ENCODE measurements at regions not wholly inside any gene's neighbourhood (a gene's known extent, or its start where the extent isn't known, plus 50 kb on each side); places are given as distances from the start of the nearest gene placed in this dataset.

- TF ChIP-seq, protein P1, sequence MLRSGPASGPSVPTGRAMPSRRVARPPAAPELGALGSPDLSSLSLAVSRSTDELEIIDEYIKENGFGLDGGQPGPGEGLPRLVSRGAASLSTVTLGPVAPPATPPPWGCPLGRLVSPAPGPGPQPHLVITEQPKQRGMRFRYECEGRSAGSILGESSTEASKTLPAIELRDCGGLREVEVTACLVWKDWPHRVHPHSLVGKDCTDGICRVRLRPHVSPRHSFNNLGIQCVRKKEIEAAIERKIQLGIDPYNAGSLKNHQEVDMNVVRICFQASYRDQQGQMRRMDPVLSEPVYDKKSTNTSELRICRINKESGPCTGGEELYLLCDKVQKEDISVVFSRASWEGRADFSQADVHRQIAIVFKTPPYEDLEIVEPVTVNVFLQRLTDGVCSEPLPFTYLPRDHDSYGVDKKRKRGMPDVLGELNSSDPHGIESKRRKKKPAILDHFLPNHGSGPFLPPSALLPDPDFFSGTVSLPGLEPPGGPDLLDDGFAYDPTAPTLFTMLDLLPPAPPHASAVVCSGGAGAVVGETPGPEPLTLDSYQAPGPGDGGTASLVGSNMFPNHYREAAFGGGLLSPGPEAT (IDR thresholded peaks at IDR 0.05; ENCODE audit: low read depth) = no peak
- TF ChIP-seq, protein P2, sequence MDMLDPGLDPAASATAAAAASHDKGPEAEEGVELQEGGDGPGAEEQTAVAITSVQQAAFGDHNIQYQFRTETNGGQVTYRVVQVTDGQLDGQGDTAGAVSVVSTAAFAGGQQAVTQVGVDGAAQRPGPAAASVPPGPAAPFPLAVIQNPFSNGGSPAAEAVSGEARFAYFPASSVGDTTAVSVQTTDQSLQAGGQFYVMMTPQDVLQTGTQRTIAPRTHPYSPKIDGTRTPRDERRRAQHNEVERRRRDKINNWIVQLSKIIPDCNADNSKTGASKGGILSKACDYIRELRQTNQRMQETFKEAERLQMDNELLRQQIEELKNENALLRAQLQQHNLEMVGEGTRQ (IDR thresholded peaks at IDR 0.05; ENCODE audit: borderline replicate concordance, low read depth, low read length) = no peak
- TF ChIP-seq ESRRA (IDR thresholded peaks at IDR 0.05; ENCODE audit: low read length) (no peak), ZNF207 (IDR thresholded peaks at IDR 0.05; ENCODE audit: borderline replicate concordance) (no peak), WRNIP1 (IDR thresholded peaks at IDR 0.05; ENCODE audit: borderline replicate concordance, low read depth, low read length) (no peak), RBBP5 (conservative IDR thresholded peaks at IDR 0.05) (no peak), POLR2AphosphoS2 (IDR thresholded peaks at IDR 0.05; ENCODE audit: low read depth, low read length) (no peak)
Measured at GRCh38 chr16:50473356-50473945, 74.7 kb upstream of the NKD1 start (continued).

- Histone ChIP-seq H3K36me3 (ENCODE audit: control insufficient read depth in 2 of 2, insufficient read depth in 2 of 2, low read length in 1 of 2) (no peaks in the 10 kb centered on the region), H4K20me1 (ENCODE audit: control insufficient read depth, insufficient read depth) (no peaks in the 10 kb centered on the region), H3K9ac (ENCODE audit: control insufficient read depth, insufficient read depth, low read length) (no peak overlapping the region), H3K4me1 (ENCODE audit: control insufficient read depth, insufficient read depth, low read length) (peaks cover 15% of the 10 kb centered on the region), H3K79me2 (ENCODE audit: control insufficient read depth, insufficient read depth, low read length) (no peaks in the 10 kb centered on the region), H2AFZ (ENCODE audit: control insufficient read depth, low read depth, low read length) (no peak overlapping the region), H3K27ac (ENCODE audit: control insufficient read depth, insufficient read depth) (no peak overlapping the region), H3K4me2 (ENCODE audit: control insufficient read depth, insufficient read depth) (no peak overlapping the region), H3K9me3 (replicated peaks; ENCODE audit: control insufficient read depth, insufficient read depth, low read length) (no peaks in the 10 kb centered on the region), H3K27me3 (replicated peaks in 1 of 2; ENCODE audit: control insufficient read depth in 2 of 2, insufficient read depth in 2 of 2, low read length in 1 of 2) (peaks cover 0 to 1% of the 10 kb centered on the region in 2 experiments; a peak in 2 of 4 replicates), H3K4me3 (no peak overlapping the region)
- no peak for ATAC-seq
- FAIRE-seq = no peak
- ChIA-PET CTCF (interaction anchor here (1.1 kb wide), 1 partner anchor 146 kb away, joined by 4 read pairs; no protein-coding TSS in a partner anchor), POLR2A (no interaction called here), RAD21 (ENCODE audit: unreplicated experiment) (no interaction called here), SMC1A (ENCODE audit: uncharacterized antibody, unreplicated experiment) (no interaction called here)
- no peak for DNase-seq (ENCODE audit: low read depth, low spot score)
- no TSS peak for BruUV-seq (replicated peaks)
- intact Hi-C loops (cut with micrococcal nuclease; ENCODE audit: unreplicated experiment) = no loop called here
- 100% methylated on average over 1 of the region's 1 CpG for WGBS (ENCODE audit: insufficient coverage, insufficient replicate concordance, low lambda C conversion rate, missing lambda C conversion rate)
- in situ Hi-C loops (cut with MboI) = no loop called here
- TF ChIP-seq PAX8 (IDR thresholded peaks at IDR 0.05) (no peak), POLR2AphosphoS2 (IDR thresholded peaks at IDR 0.05; ENCODE audit: low read depth, low read length) (no peak), DPF2 (IDR thresholded peaks at IDR 0.05) (no peak), BRCA1 (IDR thresholded peaks at IDR 0.05; ENCODE audit: low read depth, low read length) (no peak), ZNF24 (IDR thresholded peaks at IDR 0.05) (no peak), BMI1 (IDR thresholded peaks at IDR 0.05; ENCODE audit: borderline replicate concordance) (no peak), TCF7 (IDR thresholded peaks at IDR 0.05; ENCODE audit: borderline replicate concordance) (no peak), ZNF384 (IDR thresholded peaks at IDR 0.05; ENCODE audit: borderline replicate concordance, low read depth, low read length) (no peak), ZBTB11 (CRISPR knock-in tag; IDR thresholded peaks at IDR 0.05) (no peak), MEF2A (IDR thresholded peaks at IDR 0.05; ENCODE audit: insufficient read depth, low read depth, low read length) (no peak)
- TF ChIP-seq, protein P3, sequence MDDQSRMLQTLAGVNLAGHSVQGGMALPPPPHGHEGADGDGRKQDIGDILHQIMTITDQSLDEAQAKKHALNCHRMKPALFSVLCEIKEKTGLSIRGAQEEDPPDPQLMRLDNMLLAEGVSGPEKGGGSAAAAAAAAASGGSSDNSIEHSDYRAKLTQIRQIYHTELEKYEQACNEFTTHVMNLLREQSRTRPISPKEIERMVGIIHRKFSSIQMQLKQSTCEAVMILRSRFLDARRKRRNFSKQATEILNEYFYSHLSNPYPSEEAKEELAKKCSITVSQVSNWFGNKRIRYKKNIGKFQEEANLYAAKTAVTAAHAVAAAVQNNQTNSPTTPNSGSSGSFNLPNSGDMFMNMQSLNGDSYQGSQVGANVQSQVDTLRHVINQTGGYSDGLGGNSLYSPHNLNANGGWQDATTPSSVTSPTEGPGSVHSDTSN (IDR thresholded peaks at IDR 0.05; ENCODE audit: insufficient replicate concordance, low read depth, low read length) = no peak
Measured at GRCh38 chr16:50472472-50472871, 75.7 kb upstream of the NKD1 start.
